Ascending aorta (tissue), 2 donors: ENCODE measurements at regions not wholly inside any gene's neighbourhood (a gene's known extent, or its start where the extent isn't known, plus 50 kb on each side); places are given as distances from the start of the nearest gene placed in this dataset.

Experiments used
- DNase-seq, 2 donors: peaks; one replicate each; pipeline ENCODE4 v3.0.0-alpha.2; 2019; ENCODE audit warnings: low spot score in 2 of 2
- H3K27ac ChIP-seq, 2 donors: fragments of 200-600 bp; sonication (generic); one replicate each; pipeline ENCODE4 v1.5.1; 2016 to 2017; ENCODE audit warnings: mild to moderate bottlenecking in 1 of 2
- H3K27me3 ChIP-seq: fragments of 200-600 bp; sonication (generic); one replicate; pipeline ENCODE4 v1.5.1; 2017
- H3K36me3 ChIP-seq, 2 donors: fragments of 200-600 bp; sonication (generic); one replicate each; pipeline ENCODE4 v1.5.1; 2016
- H3K4me1 ChIP-seq, 2 donors: fragments of 200-600 bp; sonication (generic); one replicate each; pipeline ENCODE4 v1.5.1; 2016 to 2017; ENCODE audit warnings: mild to moderate bottlenecking in 1 of 2
- H3K4me3 ChIP-seq, 2 donors: fragments of 200-600 bp; sonication (generic); one replicate each; pipeline ENCODE4 v1.5.1; 2016 to 2017; ENCODE audit warnings: mild to moderate bottlenecking in 1 of 2
- H3K9me3 ChIP-seq, 2 donors: fragments of 200-600 bp; sonication (generic); one replicate each; pipeline ENCODE4 v1.5.1; 2016
- CTCF ChIP-seq, 3 experiments: fragments of 200-600 bp in 2 of 3; fragments of 450-650 bp in 1 of 3; sonication (generic) in 2 of 3; IDR thresholded peaks; one replicate each; pipeline ENCODE4 v1.5.1; 2016 to 2019; ENCODE audit warnings: antibody characterized with exemption in 3 of 3, mild to moderate bottlenecking in 1 of 3, moderate library complexity in 1 of 3
- intact Hi-C: fragments of 100-400 bp; cut with DNase I; formaldehyde crosslinking; loops from one replicate; pipeline ENCODE4 v1.15.1; 2023

DNA sequence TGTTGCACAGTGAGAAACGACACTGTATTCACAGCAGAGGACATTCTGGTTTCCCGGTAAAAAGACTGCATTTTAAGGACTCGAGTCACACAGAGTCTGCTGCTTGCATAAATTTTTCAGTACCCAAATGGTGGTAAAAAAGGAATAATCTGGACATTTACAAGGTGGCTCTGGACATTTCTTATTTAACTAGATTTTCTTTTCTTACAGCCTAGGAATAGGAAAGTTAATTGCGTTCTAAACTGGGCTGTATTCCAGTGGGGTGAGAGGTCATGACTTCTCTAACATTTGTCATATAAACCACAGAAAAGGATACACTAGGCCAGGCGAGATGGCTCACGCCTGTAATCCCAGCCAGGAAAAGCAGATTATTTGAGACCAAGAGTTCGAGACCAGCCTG, 237.5 kb upstream of the KLF6 start:
- no peak for TF ChIP-seq CTCF (IDR thresholded peaks at IDR 0.05)
- H3K4me3 ChIP-seq: no peak overlapping the region
- no peak for DNase-seq
- peaks cover 0 to 6% of the 10 kb centered on the region in 2 donors for H3K9me3 ChIP-seq
- H3K4me1 ChIP-seq: no peaks in the 10 kb centered on the region
- no peaks in the 10 kb centered on the region for H3K36me3 ChIP-seq
- no peak overlapping the region for H3K27ac ChIP-seq
- intact Hi-C loops: no loop called here
- H3K27me3 ChIP-seq: no peaks in the 10 kb centered on the region

GRCh38 chr10:4020631-4021030, 235.6 kb upstream of the KLF6 start:
- Histone ChIP-seq H3K4me1 (no peaks in the 10 kb centered on the region), H3K27me3 (no peaks in the 10 kb centered on the region), H3K9me3 (peaks cover 0 to 6% of the 10 kb centered on the region in 2 donors), H3K36me3 (no peaks in the 10 kb centered on the region), H3K4me3 (no peak overlapping the region), H3K27ac (no peak overlapping the region)
- TF ChIP-seq CTCF (IDR thresholded peaks at IDR 0.05): no peak
- DNase-seq: no peak
- intact Hi-C loops: no loop called here

GRCh38 chr10:4018054-4018511, 233.1 kb upstream of the KLF6 start:
- no peak for TF ChIP-seq CTCF (IDR thresholded peaks at IDR 0.05)
- H3K36me3 ChIP-seq: no peaks in the 10 kb centered on the region
- no peak overlapping the region for H3K4me3 ChIP-seq
- peaks cover 0 to 6% of the 10 kb centered on the region in 2 donors for H3K9me3 ChIP-seq
- H3K27ac ChIP-seq: no peak overlapping the region
- intact Hi-C loops: no loop called here
- no peak for DNase-seq
- no peaks in the 10 kb centered on the region for H3K4me1 ChIP-seq
- H3K27me3 ChIP-seq: no peaks in the 10 kb centered on the region

GRCh38 chr10:4017336-4017735, 232.3 kb upstream of the KLF6 start:
- Histone ChIP-seq H3K27ac (no peak overlapping the region), H3K27me3 (no peaks in the 10 kb centered on the region), H3K4me1 (no peaks in the 10 kb centered on the region), H3K9me3 (peaks cover 0 to 6% of the 10 kb centered on the region in 2 donors), H3K4me3 (no peak overlapping the region), H3K36me3 (no peaks in the 10 kb centered on the region)
- intact Hi-C loops: no loop called here
- no peak for DNase-seq
- TF ChIP-seq CTCF (IDR thresholded peaks at IDR 0.05): no peak

DNA sequence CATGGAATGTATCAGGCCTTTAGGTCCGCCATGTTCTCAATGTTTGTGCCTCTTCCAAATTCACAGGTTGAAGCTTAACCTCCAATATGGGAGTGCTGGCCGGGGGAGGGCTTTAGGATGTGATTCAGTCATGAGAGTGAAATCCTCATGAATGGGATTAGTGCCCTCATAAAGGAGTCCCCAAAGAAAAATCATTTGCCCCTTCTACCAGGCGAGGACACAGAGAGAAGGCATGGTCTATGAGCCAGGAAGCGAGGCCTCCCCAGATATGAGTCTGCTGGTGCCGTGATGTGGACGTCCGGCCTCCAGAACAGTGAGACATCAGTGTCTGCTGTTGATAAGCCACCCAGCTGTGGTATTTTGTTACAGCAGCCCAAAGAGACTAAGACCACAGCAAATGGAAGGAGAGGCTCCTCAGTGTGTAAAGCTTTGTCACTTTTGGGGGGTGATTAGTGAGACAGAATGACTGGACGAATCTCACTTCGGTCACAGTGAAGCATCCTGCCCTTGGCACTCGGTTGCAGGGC, 231.3 kb upstream of the KLF6 start:
- Histone ChIP-seq H3K4me3 (no peak overlapping the region), H3K27me3 (no peaks in the 10 kb centered on the region), H3K36me3 (no peaks in the 10 kb centered on the region), H3K9me3 (peaks cover 0 to 3% of the 10 kb centered on the region in 2 donors), H3K27ac (no peak overlapping the region), H3K4me1 (no peaks in the 10 kb centered on the region)
- intact Hi-C loops: no loop called here
- no peak for DNase-seq
- TF ChIP-seq CTCF (IDR thresholded peaks at IDR 0.05): no peak

DNA sequence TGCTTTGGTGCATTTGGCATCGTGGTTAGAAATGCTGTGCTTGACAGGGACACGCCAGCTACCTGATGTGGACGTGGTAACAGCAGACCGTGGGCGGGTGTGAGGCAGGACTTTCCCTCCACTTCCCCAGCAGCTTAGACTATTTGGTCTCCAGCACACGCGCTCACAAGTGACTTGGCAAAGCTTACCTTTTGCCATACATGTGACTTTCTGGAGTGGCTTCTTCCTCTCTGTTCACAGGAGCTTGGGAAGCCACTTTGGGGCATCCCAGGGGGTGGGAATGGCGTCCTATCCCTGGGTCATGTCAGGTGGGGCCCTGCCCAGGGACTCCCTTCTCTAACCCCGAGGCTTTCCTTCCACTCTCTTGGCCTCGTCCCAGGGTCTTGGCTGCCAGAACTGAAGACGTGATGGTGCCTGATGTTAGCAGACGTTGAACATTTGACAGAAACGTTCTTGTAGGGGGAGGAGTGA, 228.7 kb upstream of the KLF6 start:
- intact Hi-C loops: no loop called here
- H3K4me3 ChIP-seq: peak overlapping the region in 1 of 2 donors; percentile 7
- H3K36me3 ChIP-seq: no peaks in the 10 kb centered on the region
- no peak for DNase-seq
- H3K4me1 ChIP-seq: no peaks in the 10 kb centered on the region
- H3K27me3 ChIP-seq: no peaks in the 10 kb centered on the region
- no peak overlapping the region for H3K27ac ChIP-seq
- H3K9me3 ChIP-seq: no peaks in the 10 kb centered on the region
- TF ChIP-seq CTCF (IDR thresholded peaks at IDR 0.05): no peak
